ACC112 (cell line): ENCODE measurements at regions not wholly inside any gene's neighbourhood (a gene's known extent, or its start where the extent isn't known, plus 50 kb on each side); places are given as distances from the start of the nearest gene placed in this dataset.

ENCODE experiments used
- H2AFZ ChIP-seq: fragments of 200-600 bp; sonication (generic); one replicate; pipeline ENCODE4 v1.6.0; 2017; ENCODE audit warnings: antibody characterized with exemption, low read length; ENCODE audit not compliant: unreplicated experiment
- H3K27ac ChIP-seq: fragments of 200-600 bp; sonication (generic); 2 replicates; pipeline ENCODE4 v1.5.1; 2014; ENCODE audit warnings: low read depth, mild to moderate bottlenecking, antibody characterized with exemption, low read length, moderate library complexity
- H3K27me3 ChIP-seq: fragments of 200-600 bp; sonication (generic); 2 replicates; pipeline ENCODE4 v1.6.1; 2014; ENCODE audit warnings: mild to moderate bottlenecking, antibody characterized with exemption, low read length, moderate library complexity, mixed read lengths; ENCODE audit not compliant: insufficient read depth
- H3K36me3 ChIP-seq: fragments of 200-600 bp; sonication (generic); 2 replicates; pipeline ENCODE4 v1.6.1; 2016; ENCODE audit warnings: mild to moderate bottlenecking, antibody characterized with exemption, low read length, moderate library complexity, mixed read lengths; ENCODE audit not compliant: insufficient read depth
- H3K4me1 ChIP-seq: fragments of 200-600 bp; sonication (generic); one replicate; pipeline ENCODE4 v1.6.1; 2016; ENCODE audit warnings: low read length, mixed read lengths; ENCODE audit not compliant: insufficient read depth, unreplicated experiment, control insufficient read depth
- H3K4me3 ChIP-seq: fragments of 200-600 bp; sonication (generic); 2 replicates; pipeline ENCODE4 v1.5.1; 2014; ENCODE audit warnings: mild to moderate bottlenecking, low read depth, low read length
- H3K79me2 ChIP-seq: fragments of 200-600 bp; sonication (generic); one replicate; pipeline ENCODE4 v1.6.0; 2016; ENCODE audit warnings: low read length; ENCODE audit not compliant: control insufficient read depth, unreplicated experiment, insufficient read depth

GRCh38 chr9:28177925-28178324 is 604.6 kb upstream of the C9orf72 start:
- no peaks in the 10 kb centered on the region for H3K79me2 ChIP-seq
- H2AFZ ChIP-seq = no peak overlapping the region
- no peaks in the 10 kb centered on the region for H3K27me3 ChIP-seq
- H3K36me3 ChIP-seq = no peaks in the 10 kb centered on the region
- no peak overlapping the region for H3K27ac ChIP-seq
- no peaks in the 10 kb centered on the region for H3K4me1 ChIP-seq
- no peak overlapping the region for H3K4me3 ChIP-seq

- Histone ChIP-seq H3K27me3 (no peaks in the 10 kb centered on the region), H3K4me3 (no peak overlapping the region), H2AFZ (no peak overlapping the region), H3K79me2 (no peaks in the 10 kb centered on the region), H3K27ac (no peak overlapping the region), H3K4me1 (no peaks in the 10 kb centered on the region), H3K36me3 (no peaks in the 10 kb centered on the region)
Observed at GRCh38 chr9:28179893-28180292, 606.6 kb upstream of the C9orf72 start.

GRCh38 chr9:28190981-28191380 is 617.7 kb upstream of the C9orf72 start:
- no peaks in the 10 kb centered on the region for H3K4me1 ChIP-seq
- no peaks in the 10 kb centered on the region for H3K36me3 ChIP-seq
- no peak overlapping the region for H2AFZ ChIP-seq
- H3K27me3 ChIP-seq = no peaks in the 10 kb centered on the region
- H3K27ac ChIP-seq = no peak overlapping the region
- H3K4me3 ChIP-seq = no peak overlapping the region
- no peaks in the 10 kb centered on the region for H3K79me2 ChIP-seq

- no peak overlapping the region for H3K27ac ChIP-seq
- no peaks in the 10 kb centered on the region for H3K79me2 ChIP-seq
- no peak overlapping the region for H3K4me3 ChIP-seq
- H3K36me3 ChIP-seq = no peaks in the 10 kb centered on the region
- no peaks in the 10 kb centered on the region for H3K4me1 ChIP-seq
- no peaks in the 10 kb centered on the region for H3K27me3 ChIP-seq
- no peak overlapping the region for H2AFZ ChIP-seq
Observed at GRCh38 chr9:28197653-28198052, 624.4 kb upstream of the C9orf72 start.

GRCh38 chr9:28203036-28203435 is 629.8 kb upstream of the C9orf72 start:
- Histone ChIP-seq H2AFZ (no peak overlapping the region), H3K79me2 (no peaks in the 10 kb centered on the region), H3K27ac (no peak overlapping the region), H3K4me3 (no peak overlapping the region), H3K4me1 (no peaks in the 10 kb centered on the region), H3K27me3 (no peaks in the 10 kb centered on the region), H3K36me3 (no peaks in the 10 kb centered on the region)

GRCh38 chr9:28206280-28206679 is 633.0 kb upstream of the C9orf72 start:
- Histone ChIP-seq H3K27ac (no peak overlapping the region), H3K4me3 (no peak overlapping the region), H3K36me3 (no peaks in the 10 kb centered on the region), H2AFZ (no peak overlapping the region), H3K79me2 (no peaks in the 10 kb centered on the region), H3K27me3 (no peaks in the 10 kb centered on the region), H3K4me1 (no peaks in the 10 kb centered on the region)

GRCh38 chr9:28207657-28208056 is 634.4 kb upstream of the C9orf72 start:
- H3K27me3 ChIP-seq = no peaks in the 10 kb centered on the region
- H3K27ac ChIP-seq = no peak overlapping the region
- no peaks in the 10 kb centered on the region for H3K36me3 ChIP-seq
- H3K79me2 ChIP-seq = no peaks in the 10 kb centered on the region
- H3K4me1 ChIP-seq = no peaks in the 10 kb centered on the region
- no peak overlapping the region for H2AFZ ChIP-seq
- H3K4me3 ChIP-seq = no peak overlapping the region

- Histone ChIP-seq H2AFZ (no peak overlapping the region), H3K4me3 (no peak overlapping the region), H3K4me1 (no peaks in the 10 kb centered on the region), H3K27me3 (no peaks in the 10 kb centered on the region), H3K27ac (no peak overlapping the region), H3K36me3 (no peaks in the 10 kb centered on the region), H3K79me2 (no peaks in the 10 kb centered on the region)
Observed at GRCh38 chr9:28209130-28209529, 635.8 kb upstream of the C9orf72 start.

- Histone ChIP-seq H3K79me2 (no peaks in the 10 kb centered on the region), H3K27me3 (no peaks in the 10 kb centered on the region), H2AFZ (no peak overlapping the region), H3K36me3 (no peaks in the 10 kb centered on the region), H3K4me3 (no peak overlapping the region), H3K4me1 (no peaks in the 10 kb centered on the region), H3K27ac (no peak overlapping the region)
Observed at GRCh38 chr9:28212979-28213378, 639.7 kb upstream of the C9orf72 start.

- Histone ChIP-seq H2AFZ (no peak overlapping the region), H3K79me2 (no peaks in the 10 kb centered on the region), H3K4me1 (no peaks in the 10 kb centered on the region), H3K27ac (no peak overlapping the region), H3K4me3 (no peak overlapping the region), H3K36me3 (no peaks in the 10 kb centered on the region), H3K27me3 (no peaks in the 10 kb centered on the region)
Observed at GRCh38 chr9:28215536-28216299, 642.4 kb upstream of the C9orf72 start.

- Histone ChIP-seq H3K79me2 (no peaks in the 10 kb centered on the region), H3K36me3 (no peaks in the 10 kb centered on the region), H3K27me3 (no peaks in the 10 kb centered on the region), H3K4me1 (no peaks in the 10 kb centered on the region), H3K4me3 (no peak overlapping the region), H2AFZ (no peak overlapping the region), H3K27ac (no peak overlapping the region)
Observed at GRCh38 chr9:28232686-28233085, 659.4 kb upstream of the C9orf72 start.
